K562 (cell line): ENCODE measurements at regions not wholly inside any gene's neighbourhood (a gene's known extent, or its start where the extent isn't known, plus 50 kb on each side); places are given as distances from the start of the nearest gene placed in this dataset.

ENCODE experiments used
- MAX ChIP-seq: sonication (generic); formaldehyde crosslinking; IDR thresholded peaks from 2 replicates; pipeline ENCODE4 v1.9.0; 2022; ENCODE audit warnings: mild to moderate bottlenecking, missing genetic modification reagents
- POLR2A ChIP-seq: fragments of 450-650 bp; conservative IDR thresholded peaks from 2 replicates; pipeline ENCODE4 v1.6.1; 2016
- TRIM24 ChIP-seq, 2 experiments: fragments of 450-650 bp; IDR thresholded peaks; 2 replicates each; pipeline ENCODE4 v1.6.1; 2016
- ZNF274 ChIP-seq: IDR thresholded peaks from 2 replicates; pipeline ENCODE4 v1.6.1; 2011; ENCODE audit warnings: low read depth, mild to moderate bottlenecking, low read length, moderate library complexity, borderline replicate concordance
- TF ChIP-seq, protein P1 (sequence below), 3 experiments: IDR thresholded peaks in 2 of 3; conservative IDR thresholded peaks in 1 of 3; 2 replicates each; pipeline ENCODE4 v1.5.1; 2011 to 2012; ENCODE audit warnings: low read length in 3 of 3, mild to moderate bottlenecking in 3 of 3, control low read depth in 2 of 3, improper control_type of control experiment in 1 of 3, inconsistent platforms in 1 of 3, low read depth in 1 of 3, mixed read lengths in 1 of 3, moderate library complexity in 1 of 3; ENCODE audit not compliant: insufficient read depth in 2 of 3
- TF ChIP-seq, protein P2 (sequence below): IDR thresholded peaks from 3 replicates; pipeline ENCODE4 v1.6.1; 2011; ENCODE audit warnings: borderline replicate concordance, mild to moderate bottlenecking; ENCODE audit not compliant: insufficient read length, insufficient read depth
- TF ChIP-seq, protein P3 (sequence below): fragments of 450-650 bp; conservative IDR thresholded peaks from 2 replicates; pipeline ENCODE4 v1.6.1; 2016; ENCODE audit warnings: missing genetic modification characterization, low read depth, mild to moderate bottlenecking, missing compliant biosample characterization, moderate library complexity

DNA sequence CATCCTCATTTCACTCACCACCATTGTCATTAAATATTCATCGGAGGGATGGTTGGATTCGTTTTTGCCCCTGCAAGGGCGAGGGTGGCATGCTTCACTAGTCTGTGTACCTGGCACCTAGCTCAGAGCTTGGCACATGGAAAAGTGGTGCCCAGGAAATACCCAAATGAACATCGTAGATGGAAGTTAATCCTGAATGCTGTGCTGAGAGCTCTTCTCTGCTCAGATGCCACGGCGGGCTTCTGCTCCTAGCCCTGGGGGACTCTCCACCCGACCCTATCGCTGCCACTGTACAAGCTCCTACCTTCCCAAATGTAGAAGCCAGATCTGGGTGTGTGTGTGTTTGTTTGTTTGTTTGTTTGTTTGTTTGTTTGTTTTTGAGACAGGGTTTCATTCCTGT is 113.0 kb upstream of the ZNF507 start:
- TF ChIP-seq POLR2A (no peak), ZNF274 (no peak), MAX (CRISPR knock-in tag) (no peak), TRIM24 (IDR thresholded peaks at IDR 0.05) (no peak)
- TF ChIP-seq, protein P1, sequence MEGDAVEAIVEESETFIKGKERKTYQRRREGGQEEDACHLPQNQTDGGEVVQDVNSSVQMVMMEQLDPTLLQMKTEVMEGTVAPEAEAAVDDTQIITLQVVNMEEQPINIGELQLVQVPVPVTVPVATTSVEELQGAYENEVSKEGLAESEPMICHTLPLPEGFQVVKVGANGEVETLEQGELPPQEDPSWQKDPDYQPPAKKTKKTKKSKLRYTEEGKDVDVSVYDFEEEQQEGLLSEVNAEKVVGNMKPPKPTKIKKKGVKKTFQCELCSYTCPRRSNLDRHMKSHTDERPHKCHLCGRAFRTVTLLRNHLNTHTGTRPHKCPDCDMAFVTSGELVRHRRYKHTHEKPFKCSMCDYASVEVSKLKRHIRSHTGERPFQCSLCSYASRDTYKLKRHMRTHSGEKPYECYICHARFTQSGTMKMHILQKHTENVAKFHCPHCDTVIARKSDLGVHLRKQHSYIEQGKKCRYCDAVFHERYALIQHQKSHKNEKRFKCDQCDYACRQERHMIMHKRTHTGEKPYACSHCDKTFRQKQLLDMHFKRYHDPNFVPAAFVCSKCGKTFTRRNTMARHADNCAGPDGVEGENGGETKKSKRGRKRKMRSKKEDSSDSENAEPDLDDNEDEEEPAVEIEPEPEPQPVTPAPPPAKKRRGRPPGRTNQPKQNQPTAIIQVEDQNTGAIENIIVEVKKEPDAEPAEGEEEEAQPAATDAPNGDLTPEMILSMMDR (IDR thresholded peaks at IDR 0.05 in 2 of 3, conservative IDR thresholded peaks at IDR 0.05 in 1 of 3; ENCODE audit: insufficient read depth in 2 of 3, low read depth in 1 of 3, low read length in 3 of 3), result no peak
- TF ChIP-seq, protein P2, sequence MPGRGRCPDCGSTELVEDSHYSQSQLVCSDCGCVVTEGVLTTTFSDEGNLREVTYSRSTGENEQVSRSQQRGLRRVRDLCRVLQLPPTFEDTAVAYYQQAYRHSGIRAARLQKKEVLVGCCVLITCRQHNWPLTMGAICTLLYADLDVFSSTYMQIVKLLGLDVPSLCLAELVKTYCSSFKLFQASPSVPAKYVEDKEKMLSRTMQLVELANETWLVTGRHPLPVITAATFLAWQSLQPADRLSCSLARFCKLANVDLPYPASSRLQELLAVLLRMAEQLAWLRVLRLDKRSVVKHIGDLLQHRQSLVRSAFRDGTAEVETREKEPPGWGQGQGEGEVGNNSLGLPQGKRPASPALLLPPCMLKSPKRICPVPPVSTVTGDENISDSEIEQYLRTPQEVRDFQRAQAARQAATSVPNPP, result no peak
- TF ChIP-seq, protein P3, sequence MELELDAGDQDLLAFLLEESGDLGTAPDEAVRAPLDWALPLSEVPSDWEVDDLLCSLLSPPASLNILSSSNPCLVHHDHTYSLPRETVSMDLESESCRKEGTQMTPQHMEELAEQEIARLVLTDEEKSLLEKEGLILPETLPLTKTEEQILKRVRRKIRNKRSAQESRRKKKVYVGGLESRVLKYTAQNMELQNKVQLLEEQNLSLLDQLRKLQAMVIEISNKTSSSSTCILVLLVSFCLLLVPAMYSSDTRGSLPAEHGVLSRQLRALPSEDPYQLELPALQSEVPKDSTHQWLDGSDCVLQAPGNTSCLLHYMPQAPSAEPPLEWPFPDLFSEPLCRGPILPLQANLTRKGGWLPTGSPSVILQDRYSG (tag), result no peak
